Esophagus squamous epithelium (tissue), 4 donors: ENCODE measurements at regions not wholly inside any gene's neighbourhood (a gene's known extent, or its start where the extent isn't known, plus 50 kb on each side); places are given as distances from the start of the nearest gene placed in this dataset.

Experiments
- CTCF ChIP-seq, 6 experiments: fragments of 450-650 bp in 4 of 6; fragments of 200-600 bp in 2 of 6; sonication (generic) in 2 of 6; IDR thresholded peaks; one replicate each; pipeline ENCODE4 v1.5.1; 2016 to 2019; ENCODE audit warnings: antibody characterized with exemption in 6 of 6, mild to moderate bottlenecking in 4 of 6, moderate library complexity in 4 of 6
- POLR2A ChIP-seq, 4 donors: fragments of 450-650 bp; IDR thresholded peaks; one replicate each; pipeline ENCODE4 v1.6.1; 2017; ENCODE audit warnings: antibody characterized with exemption in 4 of 4, mild to moderate bottlenecking in 4 of 4, moderate library complexity in 3 of 4

DNA sequence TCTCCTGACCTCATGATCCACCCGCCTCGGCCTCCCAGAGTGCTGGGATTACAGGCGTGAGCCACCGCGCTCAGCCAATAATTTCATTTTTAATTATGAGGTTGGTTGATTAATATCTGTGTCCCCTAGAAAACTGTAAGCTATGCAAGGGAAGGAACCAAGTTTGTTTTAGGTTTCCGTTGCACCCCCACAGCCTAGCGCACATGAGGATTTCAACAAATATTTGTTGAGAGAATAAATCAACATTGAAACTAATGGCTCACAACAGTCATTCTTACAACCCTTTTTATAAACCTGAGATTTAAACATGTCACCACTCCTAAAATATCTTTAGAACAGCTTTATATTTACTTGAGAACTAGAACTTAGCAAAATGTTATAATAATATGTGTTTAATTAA lies 114.0 kb upstream of the CARMIL1 start:
- TF ChIP-seq CTCF (IDR thresholded peaks at IDR 0.05) (no peak), POLR2A (IDR thresholded peaks at IDR 0.05) (no peak)
